ENCODE measurements at regions not wholly inside any gene's neighbourhood (a gene's known extent, or its start where the extent isn't known, plus 50 kb on each side); places are given as distances from the start of the nearest gene placed in this dataset.

- intact Hi-C loops (cut with DNase I), result no loop called here
- no peaks in the 10 kb centered on the region for H3K9me3 ChIP-seq (ENCODE audit: control insufficient read depth, low read length)
Observed at GRCh38 chr14:39956372-39956771, 524.1 kb upstream of the FBXO33 start.

GRCh38 chr14:39948235-39948634 is 516.0 kb upstream of the FBXO33 start:
- 83% methylated on average over 2 of the region's 2 CpGs for WGBS

More at GRCh38 chr14:39956372-39956771, 524.1 kb upstream of the FBXO33 start:
- DNase-seq, result no peak
- no peaks in the 10 kb centered on the region for H3K4me1 ChIP-seq (ENCODE audit: control insufficient read depth, insufficient read depth, low read length)
- no peak for ATAC-seq
- no peak overlapping the region for H3K4me3 ChIP-seq (ENCODE audit: low read length)
- WGBS, result 92% methylated on average over 4 of the region's 4 CpGs
- no peaks in the 10 kb centered on the region for H3K27me3 ChIP-seq (ENCODE audit: control insufficient read depth, insufficient read depth)
- H3K27ac ChIP-seq (ENCODE audit: low read length), result no peak overlapping the region

GRCh38 chr14:39946807-39947206 is 514.6 kb upstream of the FBXO33 start:
- no peak overlapping the region for H3K27ac ChIP-seq (ENCODE audit: low read length)
- no peaks in the 10 kb centered on the region for H3K4me1 ChIP-seq (ENCODE audit: control insufficient read depth, insufficient read depth, low read length)
- intact Hi-C loops (cut with DNase I), result no loop called here
- H3K9me3 ChIP-seq (ENCODE audit: control insufficient read depth, low read length), result no peaks in the 10 kb centered on the region
- ATAC-seq (no peak), DNase-seq (no peak)
- H3K4me3 ChIP-seq (ENCODE audit: low read length), result no peak overlapping the region
- no peaks in the 10 kb centered on the region for H3K27me3 ChIP-seq (ENCODE audit: control insufficient read depth, insufficient read depth)
- WGBS, result 71% methylated on average over 2 of the region's 2 CpGs

More at GRCh38 chr14:39948235-39948634, 516.0 kb upstream of the FBXO33 start:
- Histone ChIP-seq H3K27me3 (ENCODE audit: control insufficient read depth, insufficient read depth) (no peaks in the 10 kb centered on the region), H3K4me1 (ENCODE audit: control insufficient read depth, insufficient read depth, low read length) (no peaks in the 10 kb centered on the region), H3K4me3 (ENCODE audit: low read length) (no peak overlapping the region), H3K9me3 (ENCODE audit: control insufficient read depth, low read length) (no peaks in the 10 kb centered on the region), H3K27ac (ENCODE audit: low read length) (no peak overlapping the region)
- intact Hi-C loops (cut with DNase I), result no loop called here
- ATAC-seq (no peak), DNase-seq (no peak)

- no peaks in the 10 kb centered on the region for H3K9me3 ChIP-seq (ENCODE audit: control insufficient read depth, low read length)
- no peak for ATAC-seq
- H3K4me1 ChIP-seq (ENCODE audit: control insufficient read depth, insufficient read depth, low read length), result no peaks in the 10 kb centered on the region
- H3K27ac ChIP-seq (ENCODE audit: low read length), result no peak overlapping the region
- H3K27me3 ChIP-seq (ENCODE audit: control insufficient read depth, insufficient read depth), result no peaks in the 10 kb centered on the region
- intact Hi-C loops (cut with DNase I), result no loop called here
- H3K4me3 ChIP-seq (ENCODE audit: low read length), result no peak overlapping the region
- no peak for DNase-seq
Observed at GRCh38 chr14:39939023-39939422, 506.8 kb upstream of the FBXO33 start.

GRCh38 chr14:39912192-39913100 is 480.2 kb upstream of the FBXO33 start:
- intact Hi-C loops (cut with DNase I), result no loop called here

GRCh38 chr14:39897657-39898056 is 465.4 kb upstream of the FBXO33 start:
- ATAC-seq (no peak), DNase-seq (no peak)
- Histone ChIP-seq H3K4me3 (ENCODE audit: low read length) (no peak overlapping the region), H3K27me3 (ENCODE audit: control insufficient read depth, insufficient read depth) (no peaks in the 10 kb centered on the region), H3K4me1 (ENCODE audit: control insufficient read depth, insufficient read depth, low read length) (no peaks in the 10 kb centered on the region), H3K9me3 (ENCODE audit: control insufficient read depth, low read length) (no peaks in the 10 kb centered on the region), H3K27ac (ENCODE audit: low read length) (no peak overlapping the region)
- 92% methylated on average over 2 of the region's 2 CpGs for WGBS
- intact Hi-C loops (cut with DNase I), result no loop called here

More at GRCh38 chr14:39912192-39913100, 480.2 kb upstream of the FBXO33 start:
- ATAC-seq (no peak), DNase-seq (no peak)
- Histone ChIP-seq H3K27ac (ENCODE audit: low read length) (no peak overlapping the region), H3K4me3 (ENCODE audit: low read length) (no peak overlapping the region), H3K27me3 (ENCODE audit: control insufficient read depth, insufficient read depth) (no peaks in the 10 kb centered on the region), H3K9me3 (ENCODE audit: control insufficient read depth, low read length) (no peaks in the 10 kb centered on the region), H3K4me1 (ENCODE audit: control insufficient read depth, insufficient read depth, low read length) (no peaks in the 10 kb centered on the region)
- 76% methylated on average over 6 of the region's 6 CpGs for WGBS

GRCh38 chr14:39890026-39890425 is 457.8 kb upstream of the FBXO33 start:
- DNase-seq (no peak), ATAC-seq (no peak)
- H3K27ac ChIP-seq (ENCODE audit: low read length), result no peak overlapping the region
- H3K9me3 ChIP-seq (ENCODE audit: control insufficient read depth, low read length), result no peaks in the 10 kb centered on the region
- intact Hi-C loops (cut with DNase I), result no loop called here
- no peak overlapping the region for H3K4me3 ChIP-seq (ENCODE audit: low read length)
- H3K4me1 ChIP-seq (ENCODE audit: control insufficient read depth, insufficient read depth, low read length), result no peaks in the 10 kb centered on the region
- no peaks in the 10 kb centered on the region for H3K27me3 ChIP-seq (ENCODE audit: control insufficient read depth, insufficient read depth)
- WGBS, result 76% methylated on average over 1 of the region's 1 CpG

GRCh38 chr14:39884091-39884490 is 451.9 kb upstream of the FBXO33 start:
- ATAC-seq (no peak), DNase-seq (no peak)
- Histone ChIP-seq H3K27me3 (ENCODE audit: control insufficient read depth, insufficient read depth) (no peaks in the 10 kb centered on the region), H3K4me1 (ENCODE audit: control insufficient read depth, insufficient read depth, low read length) (no peaks in the 10 kb centered on the region), H3K27ac (ENCODE audit: low read length) (no peak overlapping the region), H3K4me3 (ENCODE audit: low read length) (no peak overlapping the region), H3K9me3 (ENCODE audit: control insufficient read depth, low read length) (no peaks in the 10 kb centered on the region)
- intact Hi-C loops (cut with DNase I), result no loop called here

GRCh38 chr14:39880965-39881364 is 448.7 kb upstream of the FBXO33 start:
- no peak for DNase-seq
- no peak overlapping the region for H3K27ac ChIP-seq (ENCODE audit: low read length)
- no peak for ATAC-seq
- no peaks in the 10 kb centered on the region for H3K9me3 ChIP-seq (ENCODE audit: control insufficient read depth, low read length)
- no peaks in the 10 kb centered on the region for H3K27me3 ChIP-seq (ENCODE audit: control insufficient read depth, insufficient read depth)
- no peaks in the 10 kb centered on the region for H3K4me1 ChIP-seq (ENCODE audit: control insufficient read depth, insufficient read depth, low read length)
- 91% methylated on average over 1 of the region's 1 CpG for WGBS
- intact Hi-C loops (cut with DNase I), result no loop called here
- H3K4me3 ChIP-seq (ENCODE audit: low read length), result no peak overlapping the region

GRCh38 chr14:39880106-39880695 is 448.0 kb upstream of the FBXO33 start:
- Histone ChIP-seq H3K27me3 (ENCODE audit: control insufficient read depth, insufficient read depth) (no peaks in the 10 kb centered on the region), H3K27ac (ENCODE audit: low read length) (no peak overlapping the region), H3K4me3 (ENCODE audit: low read length) (no peak overlapping the region), H3K4me1 (ENCODE audit: control insufficient read depth, insufficient read depth, low read length) (no peaks in the 10 kb centered on the region), H3K9me3 (ENCODE audit: control insufficient read depth, low read length) (no peaks in the 10 kb centered on the region)
- 70% methylated on average over 1 of the region's 1 CpG for WGBS
- intact Hi-C loops (cut with DNase I), result no loop called here
- ATAC-seq, result no peak
- no peak for DNase-seq

- intact Hi-C loops (cut with DNase I), result no loop called here
- Histone ChIP-seq H3K27me3 (ENCODE audit: control insufficient read depth, insufficient read depth) (no peaks in the 10 kb centered on the region), H3K4me3 (ENCODE audit: low read length) (no peak overlapping the region), H3K9me3 (ENCODE audit: control insufficient read depth, low read length) (no peaks in the 10 kb centered on the region), H3K4me1 (ENCODE audit: control insufficient read depth, insufficient read depth, low read length) (no peaks in the 10 kb centered on the region), H3K27ac (ENCODE audit: low read length) (no peak overlapping the region)
- DNase-seq (no peak), ATAC-seq (no peak)
- 67% methylated on average over 4 of the region's 4 CpGs for WGBS
Observed at GRCh38 chr14:39877577-39878190, 445.5 kb upstream of the FBXO33 start.

Data from right cardiac atrium (tissue), 5 donors.